RPMI8226 (cell line): ENCODE measurements at regions not wholly inside any gene's neighbourhood (a gene's known extent, or its start where the extent isn't known, plus 50 kb on each side); places are given as distances from the start of the nearest gene placed in this dataset.

ENCODE experiments used
- DNase-seq: peaks from one replicate; pipeline ENCODE4 v3.0.0-alpha.2; 2015

DNA sequence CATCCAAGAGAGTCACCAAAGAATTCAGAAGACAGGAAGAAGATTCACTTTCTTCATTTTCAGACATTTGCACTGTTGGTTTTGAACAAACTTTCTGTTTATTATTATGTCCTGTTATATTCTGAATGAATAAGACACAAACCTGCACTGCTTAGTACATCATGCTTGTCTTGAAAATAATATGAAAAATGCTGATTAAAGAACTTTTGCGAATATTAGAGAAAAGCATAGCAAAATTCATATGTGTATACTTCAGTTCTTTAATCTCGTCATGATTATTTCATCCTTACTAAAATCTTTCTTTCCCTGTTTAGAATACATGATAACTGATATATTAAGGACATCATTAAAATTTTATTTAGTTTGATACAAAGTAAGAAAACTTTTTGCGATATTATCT is 504.1 kb downstream of the POM121L12 start:
- DNase-seq = no peak

DNA sequence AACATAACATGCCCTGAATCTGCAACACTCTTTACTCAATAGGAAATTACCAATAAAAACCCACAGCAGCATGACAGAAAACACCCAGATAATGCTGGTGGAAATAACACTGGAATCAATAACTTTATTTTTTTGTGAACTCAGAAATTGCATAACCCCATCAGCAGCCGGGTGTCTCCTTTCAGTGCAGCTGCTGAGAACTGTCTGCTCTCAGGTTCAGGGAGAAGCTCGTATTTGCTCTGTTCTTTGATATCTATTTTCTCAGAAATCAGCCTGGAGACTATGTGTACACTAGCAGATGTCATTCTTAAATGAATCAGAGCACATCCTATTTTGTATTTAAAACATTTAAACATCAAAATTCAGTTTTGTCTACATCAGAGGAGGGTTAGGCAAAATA is 506.0 kb downstream of the POM121L12 start:
- no peak for DNase-seq

DNA sequence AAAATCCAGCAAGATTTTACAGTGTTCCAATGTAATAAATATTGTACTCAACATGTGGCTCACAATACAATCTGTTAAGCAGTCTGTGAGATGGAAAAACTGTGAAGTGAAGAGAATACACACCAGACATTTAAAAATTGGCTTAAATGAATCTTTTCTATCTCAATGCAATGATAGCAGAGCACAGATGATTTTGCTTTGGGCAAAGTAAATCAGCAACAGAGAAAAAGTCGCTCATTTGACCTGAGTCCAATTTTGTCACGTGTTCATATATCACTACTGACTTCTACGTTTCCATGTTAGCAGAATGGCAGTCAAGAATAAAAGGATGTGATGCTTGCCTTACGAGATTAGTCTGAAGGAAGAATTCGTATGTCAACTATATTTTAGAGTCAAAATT is 506.7 kb downstream of the POM121L12 start:
- no peak for DNase-seq
